H1 (cell line): ENCODE measurements at regions not wholly inside any gene's neighbourhood (a gene's known extent, or its start where the extent isn't known, plus 50 kb on each side); places are given as distances from the start of the nearest gene placed in this dataset.

Source experiments
- E2F6 ChIP-seq: IDR thresholded peaks from 2 replicates; pipeline ENCODE4 v1.6.1; 2012; ENCODE audit warnings: inconsistent platforms
- EGR1 ChIP-seq: IDR thresholded peaks from 2 replicates; pipeline ENCODE4 v1.6.1; 2011; ENCODE audit warnings: low read depth, low read length, borderline replicate concordance
- RAD21 ChIP-seq, 2 experiments: IDR thresholded peaks in 1 of 2; conservative IDR thresholded peaks in 1 of 2; 2 replicates each; pipeline ENCODE4 v1.6.1; 2011; ENCODE audit warnings: low read depth in 2 of 2, low read length in 2 of 2, improper control_type of control experiment in 1 of 2, inconsistent platforms in 1 of 2, mild to moderate bottlenecking in 1 of 2, moderate library complexity in 1 of 2
- RBBP5 ChIP-seq: IDR thresholded peaks from 2 replicates; pipeline ENCODE4 v1.7.1; 2012; ENCODE audit warnings: low read depth, mild to moderate bottlenecking, inconsistent platforms, low read length, moderate library complexity, borderline replicate concordance
- TAF7 ChIP-seq: optimal IDR thresholded peaks from 2 replicates; pipeline ENCODE3; 2011; ENCODE audit warnings: low read depth, mild to moderate bottlenecking, inconsistent platforms, low read length, moderate library complexity, borderline replicate concordance
- TF ChIP-seq, protein P1 (sequence below), 3 experiments: IDR thresholded peaks; 1 replicate in 2 of 3; 2 replicates in 1 of 3; pipeline versions ENCODE4 v1.5.1 to v1.6.1; 2011; ENCODE audit warnings: low read length in 3 of 3, mild to moderate bottlenecking in 3 of 3, inconsistent platforms in 2 of 3, low read depth in 1 of 3, moderate library complexity in 1 of 3; ENCODE audit not compliant: insufficient read depth in 1 of 3; ENCODE audit errors: control extremely low read depth in 1 of 3

DNA sequence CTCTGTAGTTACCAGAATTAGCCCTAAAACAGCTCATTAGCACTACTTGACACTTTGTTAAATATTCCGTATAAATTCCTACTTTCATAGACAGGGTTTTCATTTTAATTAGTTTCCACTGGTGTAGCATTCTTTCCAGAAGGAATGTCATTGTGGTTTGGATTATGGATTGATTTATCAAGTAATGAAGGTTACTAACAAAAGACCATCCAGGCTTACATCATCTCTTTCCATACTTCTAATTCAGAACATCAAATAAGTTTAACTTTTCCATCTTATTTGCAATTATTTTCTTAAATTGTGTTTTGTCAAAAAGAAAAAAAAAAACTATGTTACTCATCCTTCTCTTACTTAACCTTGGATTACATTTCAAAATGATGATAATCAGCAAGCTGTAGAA is 231.8 kb upstream of the SPOPL start (continued):
- TF ChIP-seq, protein P1, sequence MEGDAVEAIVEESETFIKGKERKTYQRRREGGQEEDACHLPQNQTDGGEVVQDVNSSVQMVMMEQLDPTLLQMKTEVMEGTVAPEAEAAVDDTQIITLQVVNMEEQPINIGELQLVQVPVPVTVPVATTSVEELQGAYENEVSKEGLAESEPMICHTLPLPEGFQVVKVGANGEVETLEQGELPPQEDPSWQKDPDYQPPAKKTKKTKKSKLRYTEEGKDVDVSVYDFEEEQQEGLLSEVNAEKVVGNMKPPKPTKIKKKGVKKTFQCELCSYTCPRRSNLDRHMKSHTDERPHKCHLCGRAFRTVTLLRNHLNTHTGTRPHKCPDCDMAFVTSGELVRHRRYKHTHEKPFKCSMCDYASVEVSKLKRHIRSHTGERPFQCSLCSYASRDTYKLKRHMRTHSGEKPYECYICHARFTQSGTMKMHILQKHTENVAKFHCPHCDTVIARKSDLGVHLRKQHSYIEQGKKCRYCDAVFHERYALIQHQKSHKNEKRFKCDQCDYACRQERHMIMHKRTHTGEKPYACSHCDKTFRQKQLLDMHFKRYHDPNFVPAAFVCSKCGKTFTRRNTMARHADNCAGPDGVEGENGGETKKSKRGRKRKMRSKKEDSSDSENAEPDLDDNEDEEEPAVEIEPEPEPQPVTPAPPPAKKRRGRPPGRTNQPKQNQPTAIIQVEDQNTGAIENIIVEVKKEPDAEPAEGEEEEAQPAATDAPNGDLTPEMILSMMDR (IDR thresholded peaks at IDR 0.05; ENCODE audit: control extremely low read depth in 1 of 3, insufficient read depth in 1 of 3, low read depth in 1 of 3, low read length in 3 of 3), result no peak
- no peak for TF ChIP-seq TAF7
- no peak for TF ChIP-seq EGR1
- TF ChIP-seq E2F6, result no peak
- TF ChIP-seq RAD21 (IDR thresholded peaks at IDR 0.05 in 1 of 2, conservative IDR thresholded peaks at IDR 0.05 in 1 of 2; ENCODE audit: low read depth in 2 of 2, low read length in 2 of 2), result no peak
- no peak for TF ChIP-seq RBBP5
